Urothelium cell line (cell line): ENCODE measurements at regions not wholly inside any gene's neighbourhood (a gene's known extent, or its start where the extent isn't known, plus 50 kb on each side); places are given as distances from the start of the nearest gene placed in this dataset.
A peak's percentile ranks its signal among the peaks of the same experiment; 100 is the strongest.
"Not testable (repeated sequence)": the region's sequence is repeated elsewhere in the genome, so short reads cannot be mapped to it uniquely, and the experiment has no call there.

Experiments
- DNase-seq: peaks from one replicate; pipeline ENCODE4 v3.0.0; 2011; ENCODE audit warnings: low spot score, mixed read lengths
- FAIRE-seq: peaks from 2 replicates; lab custom pipeline; 2011; peaks lifted over from hg19 to GRCh38; lab: Jason Lieb, UNC

GRCh38 chr1:41994195-41994894 lies 75.6 kb upstream of the HIVEP3 start:
- DNase-seq (no peak), FAIRE-seq (no peak)

GRCh38 chr1:41983451-41983850 lies 64.7 kb upstream of the HIVEP3 start:
- no peak for FAIRE-seq
- DNase-seq = no peak

- no peak for FAIRE-seq
- no peak for DNase-seq
These were observed 63.1 kb upstream of the HIVEP3 start for GRCh38 chr1:41981796-41982195.

GRCh38 chr1:41980827-41981653 lies 62.3 kb upstream of the HIVEP3 start:
- FAIRE-seq = peak; percentile 73
- peak; percentile 29 for DNase-seq

GRCh38 chr1:41978986-41979385 lies 60.3 kb upstream of the HIVEP3 start:
- FAIRE-seq = peak; percentile 20
- no peak for DNase-seq

GRCh38 chr1:41977326-41977725 lies 58.6 kb upstream of the HIVEP3 start:
- FAIRE-seq = peak; percentile 48
- DNase-seq = no peak

GRCh38 chr1:41976671-41977070 lies 57.9 kb upstream of the HIVEP3 start:
- no peak for FAIRE-seq
- DNase-seq = no peak

- FAIRE-seq = no peak
- DNase-seq = no peak
These were observed 57.3 kb upstream of the HIVEP3 start for GRCh38 chr1:41975850-41976569.

- DNase-seq = no peak
- FAIRE-seq = no peak
These were observed 56.4 kb upstream of the HIVEP3 start for GRCh38 chr1:41975121-41975520.

- not testable (repeated sequence) for FAIRE-seq, DNase-seq
These were observed 49.8 kb upstream of the HIVEP3 start for GRCh38 chr1:41968557-41968956.
